H1 (cell line): ENCODE measurements at regions not wholly inside any gene's neighbourhood (a gene's known extent, or its start where the extent isn't known, plus 50 kb on each side); places are given as distances from the start of the nearest gene placed in this dataset.

Experiments
- CTCF ChIA-PET: fragments of 300-600 bp; sonication (Branson Sonifier 250); formaldehyde crosslinking; loops from one replicate; lab custom pipeline; 2021; ENCODE audit not compliant: partially characterized antibody; lab: Charles Lee
- POLR2A ChIA-PET: fragments of 300-600 bp; sonication (Branson Sonifier 250); formaldehyde crosslinking; loops from one replicate; lab custom pipeline; 2021; ENCODE audit warnings: inconsistent platforms; ENCODE audit not compliant: partially characterized antibody; lab: Charles Lee
- DNase-seq, 2 experiments: peaks; one replicate each; pipeline versions ENCODE4 v3.0.0 to v3.0.0-alpha.2; 2010 to 2022; ENCODE audit warnings: low spot score in 2 of 2, low read depth in 1 of 2, mixed read lengths in 1 of 2
- FAIRE-seq: peaks from 2 replicates; lab custom pipeline; 2011; peaks lifted over from hg19 to GRCh38; lab: Jason Lieb, UNC
- H2AFZ ChIP-seq: 2 replicates; pipeline ENCODE4 v1.8.1; 2012; ENCODE audit warnings: low read length, inconsistent platforms
- H2AK5ac ChIP-seq: 2 replicates; pipeline ENCODE4 v1.6.1; 2013; ENCODE audit warnings: low read depth, low read length
- H2BK120ac ChIP-seq: replicated peaks from 2 replicates; pipeline ENCODE3; 2013; ENCODE audit warnings: low read depth, low read length, inconsistent platforms
- H2BK12ac ChIP-seq: 2 replicates; pipeline ENCODE4 v1.6.1; 2013; ENCODE audit warnings: low read depth, low read length
- H2BK15ac ChIP-seq: 2 replicates; pipeline ENCODE4 v1.6.1; 2013; ENCODE audit warnings: low read length
- H2BK20ac ChIP-seq: 2 replicates; pipeline ENCODE4 v1.6.1; 2013; ENCODE audit warnings: low read length
- H2BK5ac ChIP-seq: 2 replicates; pipeline ENCODE4 v1.6.1; 2013; ENCODE audit warnings: low read depth, low read length
- H3K14ac ChIP-seq: 2 replicates; pipeline ENCODE4 v1.6.1; 2013; ENCODE audit warnings: inconsistent platforms; ENCODE audit not compliant: insufficient read length
- H3K18ac ChIP-seq: 2 replicates; pipeline ENCODE4 v1.6.1; 2013; ENCODE audit warnings: low read length; ENCODE audit errors: extremely low read depth
- H3K23ac ChIP-seq: 2 replicates; pipeline ENCODE4 v1.6.1; 2013; ENCODE audit warnings: inconsistent platforms; ENCODE audit not compliant: insufficient read length
- H3K23me2 ChIP-seq: 2 replicates; pipeline ENCODE4 v1.6.1; 2013; ENCODE audit warnings: low read depth, low read length
- H3K27ac ChIP-seq: 2 replicates; pipeline ENCODE4 v1.6.1; 2011; ENCODE audit warnings: low read depth, low read length, inconsistent platforms
- H3K27me3 ChIP-seq, 4 experiments: replicated peaks in 1 of 4; 1 replicate in 1 of 4; 2 replicates in 3 of 4; pipeline versions ENCODE4 v1.6.1 to v1.8.1; 2011 to 2013; ENCODE audit warnings: low read length in 3 of 4, mild to moderate bottlenecking in 3 of 4, inconsistent platforms in 2 of 4, mixed read lengths in 2 of 4, moderate library complexity in 1 of 4; ENCODE audit not compliant: control insufficient read depth in 3 of 4, insufficient read depth in 3 of 4; ENCODE audit errors: extremely low read depth in 1 of 4
- H3K36me3 ChIP-seq, 4 experiments: 2 replicates each; pipeline versions ENCODE4 v1.6.1 to v1.8.1; 2011 to 2013; ENCODE audit warnings: mild to moderate bottlenecking in 4 of 4, low read length in 3 of 4, moderate library complexity in 2 of 4, control low read depth in 1 of 4, inconsistent platforms in 1 of 4; ENCODE audit not compliant: insufficient read depth in 4 of 4, control insufficient read depth in 2 of 4
- H3K4ac ChIP-seq: replicated peaks from 2 replicates; pipeline ENCODE3; 2013; ENCODE audit warnings: low read length, low read depth, mixed read lengths, inconsistent platforms; ENCODE audit not compliant: insufficient read length
- H3K4me1 ChIP-seq, 4 experiments: replicated peaks in 1 of 4; 1 replicate in 1 of 4; 2 replicates in 3 of 4; pipeline versions ENCODE4 v1.6.1 to v1.8.1; 2011 to 2013; ENCODE audit warnings: low read length in 3 of 4, inconsistent platforms in 2 of 4, mixed read lengths in 1 of 4; ENCODE audit not compliant: insufficient read depth in 4 of 4, control insufficient read depth in 3 of 4
- H3K4me2 ChIP-seq, 2 experiments: 2 replicates each; pipeline versions ENCODE4 v1.6.1 to v1.8.1; 2011 to 2013; ENCODE audit warnings: low read depth in 2 of 2, low read length in 2 of 2, control low read depth in 1 of 2, inconsistent platforms in 1 of 2, mild to moderate bottlenecking in 1 of 2; ENCODE audit not compliant: insufficient read depth in 1 of 2
- H3K4me3 ChIP-seq, 4 experiments: fragments of 200-600, 300-600 bp in 1 of 4; sonication (generic), shearing (Covaris generic), sonication (Bioruptor Twin) in 1 of 4; 2 replicates each; pipeline versions ENCODE4 v1.5.1 to v1.8.1; 2011 to 2016; ENCODE audit warnings: low read length in 4 of 4, low read depth in 3 of 4, control low read depth in 2 of 4, inconsistent platforms in 2 of 4, mild to moderate bottlenecking in 2 of 4, mixed read lengths in 1 of 4, moderate library complexity in 1 of 4; ENCODE audit not compliant: insufficient read depth in 2 of 4; ENCODE audit errors: extremely low read depth in 1 of 4
- H3K56ac ChIP-seq: replicated peaks from 2 replicates; pipeline ENCODE3; 2013; ENCODE audit warnings: low read depth, mild to moderate bottlenecking, mixed read lengths, low read length, inconsistent platforms; ENCODE audit not compliant: insufficient read length
- H3K79me1 ChIP-seq: 2 replicates; pipeline ENCODE4 v1.6.1; 2013; ENCODE audit warnings: low read depth, low read length, control low read depth
- H3K79me2 ChIP-seq, 2 experiments: 2 replicates each; pipeline versions ENCODE4 v1.6.1 to v1.8.1; 2012 to 2013; ENCODE audit warnings: low read length in 2 of 2, mild to moderate bottlenecking in 2 of 2, inconsistent platforms in 1 of 2; ENCODE audit not compliant: insufficient read depth in 2 of 2, control insufficient read depth in 1 of 2
- H3K9ac ChIP-seq, 4 experiments: replicated peaks in 1 of 4; 1 replicate in 1 of 4; 2 replicates in 3 of 4; pipeline versions ENCODE4 v1.6.1 to v1.8.1; 2011 to 2013; ENCODE audit warnings: low read depth in 3 of 4, low read length in 3 of 4, control low read depth in 2 of 4, mild to moderate bottlenecking in 2 of 4, moderate library complexity in 2 of 4, inconsistent platforms in 1 of 4; ENCODE audit errors: extremely low read depth in 1 of 4
- H3K9me3 ChIP-seq, 2 experiments: 2 replicates each; pipeline versions ENCODE4 v1.6.1 to v1.8.1; 2012 to 2013; ENCODE audit warnings: mild to moderate bottlenecking in 2 of 2, moderate library complexity in 2 of 2, control low read depth in 1 of 2, inconsistent platforms in 1 of 2, low read depth in 1 of 2, low read length in 1 of 2, mixed read lengths in 1 of 2; ENCODE audit not compliant: insufficient read depth in 2 of 2
- H4K20me1 ChIP-seq, 2 experiments: replicated peaks in 1 of 2; 2 replicates each; pipeline versions ENCODE3 to v1.8.1; 2011 to 2013; ENCODE audit warnings: inconsistent platforms in 2 of 2, low read length in 2 of 2, mild to moderate bottlenecking in 1 of 2; ENCODE audit not compliant: insufficient read depth in 2 of 2, control insufficient read depth in 1 of 2
- H4K5ac ChIP-seq: 2 replicates; pipeline ENCODE4 v1.6.1; 2013; ENCODE audit warnings: low read length, low read depth, mixed read lengths, inconsistent platforms; ENCODE audit not compliant: insufficient read length
- H4K8ac ChIP-seq: 2 replicates; pipeline ENCODE4 v1.8.0; 2013; ENCODE audit warnings: mild to moderate bottlenecking, moderate library complexity, low read length, inconsistent platforms; ENCODE audit not compliant: insufficient read depth; ENCODE audit errors: extremely low read depth
- H4K91ac ChIP-seq: replicated peaks from 2 replicates; pipeline ENCODE3; 2013; ENCODE audit warnings: low read length, mixed read lengths, inconsistent platforms; ENCODE audit not compliant: insufficient read length
- ATF3 ChIP-seq: IDR thresholded peaks from 2 replicates; pipeline ENCODE4 v1.6.1; 2011; ENCODE audit warnings: low read depth, mild to moderate bottlenecking, low read length; ENCODE audit not compliant: insufficient read depth
- BACH1 ChIP-seq: IDR thresholded peaks from 2 replicates; pipeline ENCODE4 v1.6.1; 2012; ENCODE audit warnings: low read length, improper control_type of control experiment
- CBX8 ChIP-seq: fragments of 300-800, 300-1000 bp; sonication (generic); IDR thresholded peaks from 2 replicates; pipeline ENCODE4 v1.7.1; 2016; ENCODE audit warnings: low read depth, low read length, borderline replicate concordance
- EZH2 ChIP-seq: fragments of 200-600 bp; sonication (generic); IDR thresholded peaks from 2 replicates; pipeline ENCODE4 v1.7.1; 2012; ENCODE audit warnings: low read depth, mild to moderate bottlenecking, moderate library complexity, low read length, inconsistent platforms; ENCODE audit not compliant: severe bottlenecking
- FOSL1 ChIP-seq: IDR thresholded peaks from 2 replicates; pipeline ENCODE4 v1.6.1; 2011; ENCODE audit warnings: mild to moderate bottlenecking, low read depth, low read length, moderate library complexity; ENCODE audit not compliant: insufficient read depth
- GABPA ChIP-seq: IDR thresholded peaks from 2 replicates; pipeline ENCODE4 v1.6.1; 2011; ENCODE audit warnings: mild to moderate bottlenecking, low read length, moderate library complexity, borderline replicate concordance; ENCODE audit not compliant: insufficient read depth
- GTF2F1 ChIP-seq: IDR thresholded peaks from 2 replicates; pipeline ENCODE4 v1.6.1; 2012; ENCODE audit warnings: low read depth, low read length, improper control_type of control experiment, borderline replicate concordance
- JUND ChIP-seq: IDR thresholded peaks from 2 replicates; pipeline ENCODE4 v1.6.1; 2011; ENCODE audit warnings: mild to moderate bottlenecking, improper control_type of control experiment, low read length
- RNF2 ChIP-seq: fragments of 200-900, 300-1000 bp; sonication (generic); IDR thresholded peaks from 2 replicates; pipeline ENCODE4 v1.7.1; 2016; ENCODE audit warnings: borderline replicate concordance, low read depth, mild to moderate bottlenecking, antibody characterized with exemption, low read length; ENCODE audit not compliant: poor library complexity, severe bottlenecking; ENCODE audit errors: missing control alignments
- RXRA ChIP-seq: IDR thresholded peaks from 2 replicates; pipeline ENCODE4 v1.6.1; 2011; ENCODE audit warnings: low read depth, mild to moderate bottlenecking, low read length, moderate library complexity; ENCODE audit not compliant: insufficient read depth
- SIRT6 ChIP-seq: IDR thresholded peaks from one replicate; pipeline ENCODE4 v1.7.1; 2012; ENCODE audit warnings: low read length, inconsistent platforms
- SP2 ChIP-seq: IDR thresholded peaks from 2 replicates; pipeline ENCODE4 v1.6.1; 2012; ENCODE audit warnings: mild to moderate bottlenecking, low read length, inconsistent platforms
- TEAD4 ChIP-seq: IDR thresholded peaks from 2 replicates; pipeline ENCODE4 v1.6.1; 2012; ENCODE audit warnings: low read depth, low read length, inconsistent platforms, mixed read lengths
- USF2 ChIP-seq: IDR thresholded peaks from 2 replicates; pipeline ENCODE4 v1.6.1; 2011; ENCODE audit warnings: low read length, improper control_type of control experiment

DNA sequence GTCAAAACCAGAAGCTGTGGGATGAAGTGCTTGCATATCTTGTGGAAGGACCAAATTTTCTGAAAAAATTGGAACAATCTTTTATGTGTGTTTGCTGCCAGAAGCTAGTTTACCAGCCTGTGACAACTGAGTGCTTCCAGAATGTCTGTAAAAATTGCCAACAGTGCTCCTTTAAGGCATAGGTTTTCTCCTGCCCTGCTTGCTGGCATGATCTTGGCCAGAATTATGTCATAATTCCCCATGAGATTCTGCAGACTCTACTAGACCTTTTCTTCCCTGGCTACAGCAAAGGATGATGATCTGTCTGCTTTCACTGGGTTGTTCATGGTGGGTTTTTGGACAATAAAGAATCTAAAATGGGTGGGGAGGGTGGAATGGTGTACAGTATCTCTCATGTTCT lies 196.3 kb upstream of the ZCCHC13 start:
- POLR2A ChIA-PET = no interaction called here
- H3K23me2 ChIP-seq = no peaks in the 10 kb centered on the region
- TF ChIP-seq BACH1 = no peak
- no peak for TF ChIP-seq ATF3
- TF ChIP-seq GTF2F1 = no peak
- no peak for TF ChIP-seq SP2
- TF ChIP-seq RXRA = no peak
- TF ChIP-seq TEAD4 = no peak
- no peak for TF ChIP-seq RNF2
- TF ChIP-seq JUND = no peak
- no peak for TF ChIP-seq SIRT6
- TF ChIP-seq EZH2 = no peak
- TF ChIP-seq GABPA = no peak
- TF ChIP-seq FOSL1 = no peak
- TF ChIP-seq CBX8 = no peak
- no peak for TF ChIP-seq USF2

More for the DNA sequence above, 196.3 kb upstream of the ZCCHC13 start:
- H3K4ac ChIP-seq = no peak overlapping the region
- no peak overlapping the region for H3K9ac ChIP-seq
- peaks cover 5 to 14% of the 10 kb centered on the region in 2 experiments; a peak in 3 of 4 replicates for H3K9me3 ChIP-seq
- no peak overlapping the region for H3K27ac ChIP-seq
- no peak overlapping the region for H4K8ac ChIP-seq
- no peaks in the 10 kb centered on the region; a peak in 1 of 8 replicates for H3K36me3 ChIP-seq
- DNase-seq = no peak
- FAIRE-seq = no peak
- no peaks in the 10 kb centered on the region for H3K4me1 ChIP-seq
- no peak overlapping the region for H2BK15ac ChIP-seq
- H3K4me3 ChIP-seq = no peak overlapping the region
- no peak overlapping the region for H2AFZ ChIP-seq
- no peak overlapping the region for H3K4me2 ChIP-seq
- no peak overlapping the region for H3K18ac ChIP-seq
- H3K56ac ChIP-seq = no peak overlapping the region
- H3K79me2 ChIP-seq = no peaks in the 10 kb centered on the region
- no peak overlapping the region for H2BK120ac ChIP-seq
- H3K79me1 ChIP-seq = no peaks in the 10 kb centered on the region
- no peak overlapping the region for H2BK12ac ChIP-seq
- H2AK5ac ChIP-seq = no peak overlapping the region
- H4K5ac ChIP-seq = no peak overlapping the region
- H4K20me1 ChIP-seq = no peaks in the 10 kb centered on the region
- no peak overlapping the region for H3K14ac ChIP-seq
- CTCF ChIA-PET = interaction anchor here (1.6 kb wide), 1 partner anchor 11 kb away, joined by 3 read pairs; no protein-coding TSS in a partner anchor
- no peak overlapping the region for H2BK20ac ChIP-seq
- no peak overlapping the region for H4K91ac ChIP-seq
- H2BK5ac ChIP-seq = no peak overlapping the region
- no peak overlapping the region for H3K23ac ChIP-seq
- no peaks in the 10 kb centered on the region for H3K27me3 ChIP-seq
